IMR-90 (cell line): ENCODE measurements at regions not wholly inside any gene's neighbourhood (a gene's known extent, or its start where the extent isn't known, plus 50 kb on each side); places are given as distances from the start of the nearest gene placed in this dataset.

Source experiments
- ATAC-seq: fragments of 200-7000 bp; cut with Tn5 transposase; 2 replicates; pipeline ENCODE4 v1.9.1; 2020; ENCODE audit warnings: low read depth, mild to moderate bottlenecking, moderate library complexity
- BruUV-seq: library from RNA; stranded (reverse); fragments of 400-500 nt; replicated peaks from 2 replicates; lab custom pipeline; 2021; lab: Mats Ljungman, UMichigan
- CTCF ChIA-PET: fragments of 300-600 bp; formaldehyde crosslinking; extraction: SDS; loops from one replicate; lab custom pipeline; 2021; ENCODE audit warnings: antibody characterized with exemption; lab: Yijun Ruan, JAX
- POLR2A ChIA-PET: fragments of 300-600 bp; sonication (Branson Sonifier 250); formaldehyde crosslinking; loops from one replicate; lab custom pipeline; 2022; ENCODE audit warnings: antibody characterized with exemption; ENCODE audit not compliant: unreplicated experiment; lab: Charles Lee
- DNase-seq: peaks from one replicate; pipeline ENCODE4 v3.0.0; 2013
- H2AFZ ChIP-seq: replicated peaks from 2 replicates; pipeline ENCODE3; 2013; ENCODE audit warnings: low read length, mild to moderate bottlenecking; ENCODE audit not compliant: poor library complexity
- H2AK5ac ChIP-seq: 2 replicates; pipeline ENCODE4 v1.6.1; 2013; ENCODE audit warnings: low read depth, low read length, inconsistent platforms
- H2AK9ac ChIP-seq: replicated peaks from 2 replicates; pipeline ENCODE3; 2013; ENCODE audit warnings: mild to moderate bottlenecking, low read depth, low read length, moderate library complexity; ENCODE audit not compliant: poor library complexity
- H2BK120ac ChIP-seq: 2 replicates; pipeline ENCODE4 v1.6.1; 2013; ENCODE audit warnings: low read depth, low read length, inconsistent platforms
- H2BK15ac ChIP-seq: 3 replicates; pipeline ENCODE4 v1.6.1; 2013; ENCODE audit warnings: low read depth, low read length, inconsistent platforms
- H2BK20ac ChIP-seq: 2 replicates; pipeline ENCODE4 v1.6.1; 2013; ENCODE audit warnings: low read depth, mild to moderate bottlenecking, inconsistent platforms, low read length, moderate library complexity
- H2BK5ac ChIP-seq: 2 replicates; pipeline ENCODE4 v1.6.1; 2013; ENCODE audit warnings: mild to moderate bottlenecking, low read depth, low read length, inconsistent platforms; ENCODE audit not compliant: poor library complexity, severe bottlenecking
- H3K14ac ChIP-seq: replicated peaks from 2 replicates; pipeline ENCODE4 v1.6.1; 2013; ENCODE audit warnings: low read depth, low read length, inconsistent platforms
- H3K18ac ChIP-seq: 2 replicates; pipeline ENCODE4 v1.6.1; 2013; ENCODE audit warnings: low read depth, low read length, control low read depth
- H3K23ac ChIP-seq: 2 replicates; pipeline ENCODE4 v1.6.1; 2013; ENCODE audit warnings: low read depth, low read length, inconsistent platforms
- H3K27ac ChIP-seq: 2 replicates; pipeline ENCODE4 v1.5.1; 2013; ENCODE audit warnings: mild to moderate bottlenecking, control low read depth, low read length; ENCODE audit not compliant: insufficient read depth
- H3K27me3 ChIP-seq: 2 replicates; pipeline ENCODE4 v1.6.1; 2013; ENCODE audit warnings: low read length; ENCODE audit not compliant: control insufficient read depth, insufficient read depth
- H3K36me3 ChIP-seq: 2 replicates; pipeline ENCODE4 v1.6.1; 2013; ENCODE audit warnings: low read length, mixed read lengths; ENCODE audit not compliant: control insufficient read depth, insufficient read depth
- H3K4ac ChIP-seq: 2 replicates; pipeline ENCODE4 v1.6.1; 2013; ENCODE audit warnings: low read depth, low read length, inconsistent platforms
- H3K4me1 ChIP-seq: 2 replicates; pipeline ENCODE4 v1.6.1; 2013; ENCODE audit warnings: low read length, mixed read lengths; ENCODE audit not compliant: control insufficient read depth, insufficient read depth
- H3K4me2 ChIP-seq: 2 replicates; pipeline ENCODE4 v1.6.1; 2013; ENCODE audit warnings: low read depth, mild to moderate bottlenecking, control low read depth, low read length, moderate library complexity
- H3K4me3 ChIP-seq: 2 replicates; pipeline ENCODE4 v1.5.1; 2013; ENCODE audit warnings: low read depth, mild to moderate bottlenecking, control low read depth, low read length, moderate library complexity; ENCODE audit not compliant: insufficient read depth
- H3K56ac ChIP-seq: 2 replicates; pipeline ENCODE4 v1.6.1; 2013; ENCODE audit warnings: low read length, inconsistent platforms; ENCODE audit not compliant: insufficient read depth; ENCODE audit errors: extremely low read depth
- H3K79me1 ChIP-seq, 2 experiments: 2 replicates each; pipeline ENCODE4 v1.6.1; 2013; ENCODE audit warnings: low read length in 2 of 2, inconsistent platforms in 1 of 2, low read depth in 1 of 2
- H3K9ac ChIP-seq: 2 replicates; pipeline ENCODE4 v1.6.1; 2013; ENCODE audit warnings: low read depth, low read length, control low read depth
- H3K9me1 ChIP-seq: 2 replicates; pipeline ENCODE4 v1.6.1; 2013; ENCODE audit warnings: low read length, inconsistent platforms; ENCODE audit not compliant: insufficient read depth
- H3K9me3 ChIP-seq: 2 replicates; pipeline ENCODE4 v1.6.1; 2013; ENCODE audit warnings: low read length; ENCODE audit not compliant: control insufficient read depth, insufficient read depth
- H4K20me1 ChIP-seq: 2 replicates; pipeline ENCODE4 v1.6.1; 2013; ENCODE audit warnings: low read length, inconsistent platforms; ENCODE audit not compliant: insufficient read depth
- H4K5ac ChIP-seq: 2 replicates; pipeline ENCODE4 v1.6.1; 2013; ENCODE audit warnings: mild to moderate bottlenecking, low read depth, low read length, control low read depth
- H4K8ac ChIP-seq, 2 experiments: 2 replicates each; pipeline ENCODE4 v1.6.1; 2013; ENCODE audit warnings: low read depth in 2 of 2, low read length in 2 of 2, control low read depth in 1 of 2, inconsistent platforms in 1 of 2
- H4K91ac ChIP-seq: 2 replicates; pipeline ENCODE4 v1.6.1; 2013; ENCODE audit warnings: low read depth, low read length, inconsistent platforms; ENCODE audit not compliant: insufficient read depth
- CEBPB ChIP-seq: IDR thresholded peaks from 2 replicates; pipeline ENCODE4 v1.6.1; 2012; ENCODE audit warnings: low read depth, low read length, improper control_type of control experiment
- CTCF ChIP-seq: conservative IDR thresholded peaks from 2 replicates; pipeline ENCODE4 v1.5.1; 2012; ENCODE audit warnings: mild to moderate bottlenecking, low read depth, low read length, improper control_type of control experiment
- RFX5 ChIP-seq: IDR thresholded peaks from 2 replicates; pipeline ENCODE4 v1.8.0; 2012; ENCODE audit warnings: low read depth, mild to moderate bottlenecking, low read length, moderate library complexity
- WGBS, 2 experiments: methylation state at CpG; one replicate each; pipeline versions ENCODE4 v1.1.5 to v1.1.7; 2013; ENCODE audit warnings: missing lambda C conversion rate in 2 of 2; ENCODE audit not compliant: insufficient read length in 1 of 2; ENCODE audit errors: extremely low coverage in 2 of 2; 5-methylcytosine and 5-hydroxymethylcytosine counted together
- dilution Hi-C: fragments of 300-500 bp; cut with HindIII; formaldehyde crosslinking; loops from one replicate; pipeline ENCODE4 v1.14.3; 2018; ENCODE audit warnings: low sequenced_read_pairs; ENCODE audit not compliant: unreplicated experiment
- in situ Hi-C: fragments of 300-500 bp; cut with MboI; formaldehyde crosslinking; loops from 3 replicates; pipeline ENCODE4 v1.14.3; 2019; ENCODE audit warnings: low sequenced_read_pairs, inconsistent platforms, mixed read lengths
- intact Hi-C: fragments of 100-400 bp; cut with micrococcal nuclease; formaldehyde crosslinking; loops from 2 replicates; pipeline ENCODE4 v1.10.0; 2022

GRCh38 chr4:114116861-114117260 is 137.4 kb upstream of the ARSJ start:
- Histone ChIP-seq H3K56ac (no peak overlapping the region), H3K9me1 (no peaks in the 10 kb centered on the region), H2BK5ac (no peak overlapping the region), H3K4ac (no peak overlapping the region), H2BK120ac (no peak overlapping the region), H3K79me1 (no peaks in the 10 kb centered on the region), H2AFZ (no peak overlapping the region), H3K9me3 (no peaks in the 10 kb centered on the region), H2AK9ac (no peak overlapping the region), H3K36me3 (no peaks in the 10 kb centered on the region), H3K27me3 (no peaks in the 10 kb centered on the region), H4K5ac (no peak overlapping the region), H3K4me2 (no peak overlapping the region), H2AK5ac (no peak overlapping the region), H3K9ac (no peak overlapping the region), H3K4me3 (no peak overlapping the region), H3K14ac (no peak overlapping the region), H2BK15ac (no peak overlapping the region), H2BK20ac (no peak overlapping the region), H3K18ac (no peak overlapping the region), H4K20me1 (no peaks in the 10 kb centered on the region), H3K23ac (no peak overlapping the region), H4K8ac (no peak overlapping the region), H3K27ac (no peak overlapping the region), H4K91ac (no peak overlapping the region), H3K4me1 (no peaks in the 10 kb centered on the region)
- dilution Hi-C loops (no loop called here), intact Hi-C loops (no loop called here), in situ Hi-C loops (no loop called here)
- CTCF ChIA-PET: no interaction called here
- ATAC-seq (no peak), DNase-seq (no peak)
- POLR2A ChIA-PET: no interaction called here
- no TSS peak for BruUV-seq
- no CpG with 5 or more reads among the region's 2 CpGs for WGBS, 2 experiments
- TF ChIP-seq CTCF: no peak
- TF ChIP-seq RFX5: no peak
- no peak for TF ChIP-seq CEBPB
